Fibroblast of lung (primary cell): ENCODE measurements at regions not wholly inside any gene's neighbourhood (a gene's known extent, or its start where the extent isn't known, plus 50 kb on each side); places are given as distances from the start of the nearest gene placed in this dataset.
A peak's percentile ranks its signal among the peaks of the same experiment; 100 is the strongest.

ENCODE experiments used
- DNase-seq, 2 donors: peaks; one replicate each; pipeline versions ENCODE4 v3.0.0 to v3.0.0-alpha.2; 2010; ENCODE audit warnings: low read depth in 2 of 2
- H2AFZ ChIP-seq: 2 replicates; pipeline ENCODE4 v1.5.1; 2012; ENCODE audit warnings: low read length, control low read depth, inconsistent platforms
- H3K27ac ChIP-seq: 2 replicates; pipeline ENCODE4 v1.5.1; 2011; ENCODE audit warnings: low read length, control low read depth; ENCODE audit not compliant: insufficient read depth
- H3K27me3 ChIP-seq: 2 replicates; pipeline ENCODE4 v1.5.1; 2011; ENCODE audit warnings: mild to moderate bottlenecking, low read length; ENCODE audit not compliant: control insufficient read depth, insufficient read depth
- H3K36me3 ChIP-seq: 2 replicates; pipeline ENCODE4 v1.5.1; 2011; ENCODE audit warnings: low read length; ENCODE audit not compliant: control insufficient read depth, insufficient read depth
- H3K4me1 ChIP-seq: 2 replicates; pipeline ENCODE4 v1.5.1; 2011; ENCODE audit warnings: low read length; ENCODE audit not compliant: control insufficient read depth, insufficient read depth; ENCODE audit errors: extremely low read depth
- H3K4me2 ChIP-seq: 2 replicates; pipeline ENCODE4 v1.5.1; 2011; ENCODE audit warnings: low read length, control low read depth; ENCODE audit not compliant: insufficient read depth; ENCODE audit errors: extremely low read depth
- H3K4me3 ChIP-seq, 4 experiments: fragments of 200-600 bp in 1 of 4; sonication (generic) in 1 of 4; replicated peaks in 1 of 4; 2 replicates each; pipeline ENCODE4 v1.5.1; 2011 to 2016; ENCODE audit warnings: low read length in 4 of 4, low read depth in 3 of 4, mild to moderate bottlenecking in 3 of 4, control low read depth in 2 of 4, inconsistent platforms in 1 of 4, mixed read lengths in 1 of 4; ENCODE audit not compliant: insufficient read depth in 1 of 4; ENCODE audit errors: control extremely low read depth in 1 of 4
- H3K79me2 ChIP-seq: 2 replicates; pipeline ENCODE4 v1.5.1; 2012; ENCODE audit warnings: mild to moderate bottlenecking, low read length, inconsistent platforms; ENCODE audit not compliant: control insufficient read depth, insufficient read depth
- H3K9ac ChIP-seq: 2 replicates; pipeline ENCODE4 v1.5.1; 2011; ENCODE audit warnings: mild to moderate bottlenecking, low read length, control low read depth; ENCODE audit not compliant: insufficient read depth
- H3K9me3 ChIP-seq: 2 replicates; pipeline ENCODE4 v1.5.1; 2012; ENCODE audit warnings: low read depth, low read length; ENCODE audit not compliant: control insufficient read depth, insufficient read depth
- H4K20me1 ChIP-seq: 2 replicates; pipeline ENCODE4 v1.5.1; 2011; ENCODE audit warnings: low read length; ENCODE audit not compliant: control insufficient read depth, insufficient read depth; ENCODE audit errors: extremely low read depth
- EZH2 ChIP-seq: IDR thresholded peaks from 2 replicates; pipeline ENCODE4 v1.5.1; 2012; ENCODE audit warnings: low read length, control low read depth, mild to moderate bottlenecking; ENCODE audit errors: missing control alignments
- TF ChIP-seq, protein P1 (sequence below), 2 donors: IDR thresholded peaks in 1 of 2; conservative IDR thresholded peaks in 1 of 2; 1 replicate in 1 of 2; 2 replicates in 1 of 2; pipeline ENCODE4 v1.5.1; 2011 to 2012; ENCODE audit warnings: low read length in 2 of 2, control low read depth in 1 of 2, inconsistent platforms in 1 of 2, low read depth in 1 of 2, mild to moderate bottlenecking in 1 of 2

DNA sequence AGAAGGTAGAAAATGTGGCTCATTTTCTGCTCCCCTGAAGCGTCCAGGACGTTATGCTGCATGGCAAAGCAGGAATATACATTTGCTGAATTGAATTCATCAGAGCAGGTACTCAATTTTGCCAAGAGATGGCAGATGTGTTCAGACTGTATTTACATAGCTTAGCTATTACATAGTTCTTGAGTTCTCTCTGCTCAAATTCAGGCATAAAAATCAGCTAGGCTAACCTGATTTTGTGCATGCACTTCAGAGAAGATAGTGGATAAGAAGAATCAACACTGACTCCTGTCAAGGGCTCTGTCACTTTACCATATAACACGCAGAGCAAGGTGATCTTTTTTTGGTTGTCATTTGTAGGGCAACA is 209.2 kb upstream of the FAM3C start:
- TF ChIP-seq, protein P1, sequence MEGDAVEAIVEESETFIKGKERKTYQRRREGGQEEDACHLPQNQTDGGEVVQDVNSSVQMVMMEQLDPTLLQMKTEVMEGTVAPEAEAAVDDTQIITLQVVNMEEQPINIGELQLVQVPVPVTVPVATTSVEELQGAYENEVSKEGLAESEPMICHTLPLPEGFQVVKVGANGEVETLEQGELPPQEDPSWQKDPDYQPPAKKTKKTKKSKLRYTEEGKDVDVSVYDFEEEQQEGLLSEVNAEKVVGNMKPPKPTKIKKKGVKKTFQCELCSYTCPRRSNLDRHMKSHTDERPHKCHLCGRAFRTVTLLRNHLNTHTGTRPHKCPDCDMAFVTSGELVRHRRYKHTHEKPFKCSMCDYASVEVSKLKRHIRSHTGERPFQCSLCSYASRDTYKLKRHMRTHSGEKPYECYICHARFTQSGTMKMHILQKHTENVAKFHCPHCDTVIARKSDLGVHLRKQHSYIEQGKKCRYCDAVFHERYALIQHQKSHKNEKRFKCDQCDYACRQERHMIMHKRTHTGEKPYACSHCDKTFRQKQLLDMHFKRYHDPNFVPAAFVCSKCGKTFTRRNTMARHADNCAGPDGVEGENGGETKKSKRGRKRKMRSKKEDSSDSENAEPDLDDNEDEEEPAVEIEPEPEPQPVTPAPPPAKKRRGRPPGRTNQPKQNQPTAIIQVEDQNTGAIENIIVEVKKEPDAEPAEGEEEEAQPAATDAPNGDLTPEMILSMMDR (conservative IDR thresholded peaks at IDR 0.05 in 1 of 2, IDR thresholded peaks at IDR 0.05 in 1 of 2; ENCODE audit: low read depth in 1 of 2, low read length in 2 of 2), result peak in 1 of 2 donors; percentile 8
- TF ChIP-seq EZH2, result no peak
- no peak overlapping the region for H3K4me3 ChIP-seq
- no peak overlapping the region for H2AFZ ChIP-seq
- no peaks in the 10 kb centered on the region for H4K20me1 ChIP-seq
- H3K27me3 ChIP-seq, result no peaks in the 10 kb centered on the region
- no peaks in the 10 kb centered on the region for H3K4me1 ChIP-seq
- H3K9me3 ChIP-seq, result no peaks in the 10 kb centered on the region
- H3K79me2 ChIP-seq, result no peaks in the 10 kb centered on the region
- H3K4me2 ChIP-seq, result no peak overlapping the region
- no peaks in the 10 kb centered on the region for H3K36me3 ChIP-seq
- no peak overlapping the region for H3K9ac ChIP-seq
- DNase-seq, result peak; percentile 7 to 12
- H3K27ac ChIP-seq, result no peak overlapping the region

DNA sequence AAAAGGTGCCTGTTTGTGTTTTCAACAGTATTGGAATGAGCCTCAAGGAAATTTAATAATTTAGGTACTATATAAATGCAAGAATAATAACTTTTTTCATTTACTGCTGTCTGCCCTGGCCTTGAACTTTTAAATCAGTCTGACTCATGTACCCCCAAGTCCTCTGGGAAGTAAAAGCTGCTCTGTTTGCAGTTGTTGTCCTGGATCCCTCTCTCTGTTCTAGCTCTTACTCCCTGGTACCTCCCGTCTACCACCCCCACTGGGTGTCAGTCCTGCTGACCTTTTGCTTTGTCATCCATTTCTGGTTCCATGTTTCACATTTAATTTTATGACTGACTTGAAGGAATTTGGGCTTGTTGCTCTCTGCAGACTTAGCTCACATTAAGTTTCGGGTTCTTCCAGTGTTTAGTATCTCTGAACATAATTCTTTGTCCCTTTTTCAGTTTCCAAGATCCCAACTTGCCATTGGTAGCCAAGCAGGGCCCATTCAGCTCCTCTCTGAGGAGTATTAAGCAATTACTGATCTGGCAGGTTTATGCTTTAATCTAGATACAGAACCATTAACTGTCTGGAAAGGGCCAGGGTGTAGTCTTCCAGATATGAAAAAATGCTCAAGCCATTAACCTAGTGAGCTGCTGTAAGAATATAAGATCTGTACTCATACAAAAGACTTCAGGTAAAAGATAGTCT is 208.7 kb upstream of the FAM3C start:
- peak; percentile 8 to 30 for DNase-seq
- TF ChIP-seq, protein P1 (conservative IDR thresholded peaks at IDR 0.05 in 1 of 2, IDR thresholded peaks at IDR 0.05 in 1 of 2; ENCODE audit: low read depth in 1 of 2, low read length in 2 of 2), result no peak
- TF ChIP-seq EZH2, result no peak
- no peaks in the 10 kb centered on the region for H3K9me3 ChIP-seq
- H4K20me1 ChIP-seq, result no peaks in the 10 kb centered on the region
- H3K4me3 ChIP-seq, result no peak overlapping the region
- no peaks in the 10 kb centered on the region for H3K4me1 ChIP-seq
- H3K36me3 ChIP-seq, result no peaks in the 10 kb centered on the region
- H3K27me3 ChIP-seq, result no peaks in the 10 kb centered on the region
- no peak overlapping the region for H3K4me2 ChIP-seq
- no peak overlapping the region for H3K9ac ChIP-seq
- no peak overlapping the region for H2AFZ ChIP-seq
- H3K79me2 ChIP-seq, result no peaks in the 10 kb centered on the region
- H3K27ac ChIP-seq, result no peak overlapping the region

DNA sequence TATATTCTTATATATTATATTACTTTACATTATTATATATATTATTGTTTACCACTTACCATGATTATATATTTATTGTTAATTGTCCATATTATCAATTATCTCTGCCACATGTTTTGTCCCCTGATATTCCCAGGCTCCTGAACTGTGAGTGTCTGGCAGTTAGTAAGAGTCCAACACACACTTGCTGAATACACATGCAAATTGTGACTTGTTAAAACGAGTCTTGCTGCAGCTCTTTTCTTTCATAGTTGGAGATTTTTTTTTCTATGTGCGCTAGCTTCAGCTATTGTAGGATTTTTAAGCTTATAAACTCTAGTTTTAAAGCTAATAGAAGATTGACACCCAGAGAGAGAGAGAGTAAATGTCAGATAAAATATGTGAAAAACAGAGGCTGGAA is 207.8 kb upstream of the FAM3C start:
- Histone ChIP-seq H3K4me2 (no peak overlapping the region), H3K9me3 (no peaks in the 10 kb centered on the region), H3K79me2 (no peaks in the 10 kb centered on the region), H3K4me3 (no peak overlapping the region), H3K27me3 (no peaks in the 10 kb centered on the region), H3K36me3 (no peaks in the 10 kb centered on the region), H2AFZ (no peak overlapping the region), H4K20me1 (no peaks in the 10 kb centered on the region), H3K4me1 (no peaks in the 10 kb centered on the region), H3K27ac (no peak overlapping the region), H3K9ac (no peak overlapping the region)
- no peak for DNase-seq
- TF ChIP-seq, protein P1 (conservative IDR thresholded peaks at IDR 0.05 in 1 of 2, IDR thresholded peaks at IDR 0.05 in 1 of 2; ENCODE audit: low read depth in 1 of 2, low read length in 2 of 2), result no peak
- TF ChIP-seq EZH2, result no peak
